HepG2 (cell line): ENCODE measurements at regions not wholly inside any gene's neighbourhood (a gene's known extent, or its start where the extent isn't known, plus 50 kb on each side); places are given as distances from the start of the nearest gene placed in this dataset.

Experiments
- ATAC-seq: fragments of 200-7000 bp; cut with Tn5 transposase; 3 replicates; pipeline ENCODE4 v1.9.1; 2020; ENCODE audit warnings: mild to moderate bottlenecking, moderate library complexity
- BruUV-seq: library from RNA; stranded (reverse); fragments of 400-500 nt; replicated peaks from 2 replicates; lab custom pipeline; 2021; lab: Mats Ljungman, UMichigan
- CTCF ChIA-PET: fragments of 300-600 bp; formaldehyde crosslinking; extraction: SDS; loops from one replicate; lab custom pipeline; 2021; ENCODE audit warnings: low total read pairs, inconsistent platforms, low intra/inter-chr PET ratio; lab: Yijun Ruan, JAX
- POLR2A ChIA-PET: fragments of 350-600 bp; sonication (Branson Sonifier 250); formaldehyde crosslinking; loops from one replicate; lab custom pipeline; 2020; ENCODE audit warnings: antibody characterized with exemption, inconsistent platforms; lab: Yijun Ruan, JAX
- DNase-seq: peaks from one replicate; pipeline ENCODE4 v3.0.0-alpha.2; 2015; ENCODE audit warnings: low spot score
- FAIRE-seq: peaks from 3 replicates; lab custom pipeline; 2011; peaks lifted over from hg19 to GRCh38; lab: Jason Lieb, UNC
- H2AFZ ChIP-seq: one replicate; pipeline ENCODE4 v1.6.1; 2011; ENCODE audit warnings: low read length, inconsistent platforms
- H3K27ac ChIP-seq: fragments of 300-600 bp; 3 replicates; pipeline ENCODE4 v1.8.0; 2011; ENCODE audit warnings: mixed run types, mild to moderate bottlenecking, mixed read lengths, low read length, inconsistent platforms; ENCODE audit not compliant: insufficient read depth; ENCODE audit errors: extremely low read length
- H3K27me3 ChIP-seq, 2 experiments: fragments of 200-600 bp in 1 of 2; 2 replicates in 1 of 2; 3 replicates in 1 of 2; pipeline versions ENCODE4 v1.6.0 to v1.8.0; 2011; ENCODE audit warnings: low read length in 2 of 2, mild to moderate bottlenecking in 2 of 2, moderate library complexity in 2 of 2, inconsistent platforms in 1 of 2; ENCODE audit not compliant: insufficient read depth in 2 of 2, control insufficient read depth in 1 of 2
- H3K36me3 ChIP-seq, 2 experiments: fragments of 200-600 bp in 1 of 2; replicated peaks in 1 of 2; 2 replicates in 1 of 2; 3 replicates in 1 of 2; pipeline versions ENCODE4 v1.5.1 to v1.8.0; 2011; ENCODE audit warnings: low read length in 2 of 2, inconsistent platforms in 1 of 2; ENCODE audit not compliant: insufficient read depth in 2 of 2, control insufficient read depth in 1 of 2
- H3K4me1 ChIP-seq: 2 replicates; pipeline ENCODE4 v1.5.1; 2012; ENCODE audit warnings: low read length, inconsistent platforms; ENCODE audit not compliant: insufficient read depth
- H3K4me2 ChIP-seq: 2 replicates; pipeline ENCODE4 v1.6.0; 2011; ENCODE audit warnings: low read depth, low read length, inconsistent platforms
- H3K4me3 ChIP-seq, 3 experiments: fragments of 200-600 bp in 1 of 3; sonication (generic), shearing (Covaris generic) in 1 of 3; replicated peaks in 1 of 3; 2 replicates each; pipeline ENCODE4 v1.5.1; 2011 to 2016; ENCODE audit warnings: low read length in 3 of 3, inconsistent platforms in 2 of 3, low read depth in 2 of 3, mild to moderate bottlenecking in 2 of 3, control low read depth in 1 of 3, mixed read lengths in 1 of 3; ENCODE audit not compliant: insufficient read depth in 1 of 3
- H3K79me2 ChIP-seq: one replicate; pipeline ENCODE4 v1.6.1; 2011; ENCODE audit warnings: low read length, inconsistent platforms; ENCODE audit not compliant: insufficient read depth
- H3K9ac ChIP-seq: 2 replicates; pipeline ENCODE4 v1.6.0; 2011; ENCODE audit warnings: mild to moderate bottlenecking, low read depth, low read length, inconsistent platforms; ENCODE audit not compliant: insufficient read depth
- H3K9me3 ChIP-seq: 2 replicates; pipeline ENCODE4 v1.5.1; 2012; ENCODE audit warnings: mild to moderate bottlenecking, low read length
- H4K20me1 ChIP-seq: 2 replicates; pipeline ENCODE4 v1.6.0; 2011; ENCODE audit warnings: inconsistent platforms, mild to moderate bottlenecking, low read length, moderate library complexity; ENCODE audit not compliant: insufficient read depth
- CEBPG ChIP-seq: IDR thresholded peaks from 2 replicates; pipeline ENCODE4 v1.6.1; 2016
- E2F1 ChIP-seq: sonication (generic); formaldehyde crosslinking; IDR thresholded peaks from 2 replicates; pipeline ENCODE4 v1.5.0; 2020; ENCODE audit warnings: missing genetic modification reagents
- EP300 ChIP-seq, 3 experiments: sonication (generic) in 1 of 3; formaldehyde crosslinking in 1 of 3; IDR thresholded peaks; 2 replicates each; pipeline versions ENCODE4 v1.5.1 to v1.6.1; 2011 to 2020; ENCODE audit warnings: low read depth in 2 of 3, low read length in 2 of 3, borderline replicate concordance in 1 of 3, improper control_type of control experiment in 1 of 3, mild to moderate bottlenecking in 1 of 3, missing genetic modification reagents in 1 of 3, moderate library complexity in 1 of 3
- FLYWCH1 ChIP-seq: sonication (generic); formaldehyde crosslinking; IDR thresholded peaks from 2 replicates; pipeline ENCODE4 v1.8.1; 2023; ENCODE audit warnings: mild to moderate bottlenecking, missing genetic modification reagents
- FOSL1 ChIP-seq: sonication (generic); formaldehyde crosslinking; IDR thresholded peaks from 2 replicates; pipeline ENCODE4 v1.9.0; 2021; ENCODE audit warnings: missing genetic modification reagents, borderline replicate concordance
- HCFC1 ChIP-seq: fragments of 150-350 bp; IDR thresholded peaks from 2 replicates; pipeline ENCODE4 v1.6.1; 2014; ENCODE audit warnings: low read depth, low read length
- HNF4G ChIP-seq, 2 experiments: sonication (generic) in 1 of 2; formaldehyde crosslinking in 1 of 2; IDR thresholded peaks; 2 replicates each; pipeline versions ENCODE4 v1.4.0 to v1.6.1; 2011 to 2020; ENCODE audit warnings: borderline replicate concordance in 2 of 2, low read depth in 2 of 2, mild to moderate bottlenecking in 2 of 2, low read length in 1 of 2, missing genetic modification reagents in 1 of 2, moderate library complexity in 1 of 2
- NFE2 ChIP-seq: sonication (generic); formaldehyde crosslinking; IDR thresholded peaks from 2 replicates; pipeline ENCODE4 v1.4.0; 2020; ENCODE audit warnings: missing genetic modification reagents
- NFKB2 ChIP-seq: sonication (generic); formaldehyde crosslinking; IDR thresholded peaks from 2 replicates; pipeline ENCODE4 v1.4.0; 2020; ENCODE audit warnings: missing genetic modification reagents, borderline replicate concordance
- RAD21 ChIP-seq: fragments of 450-650 bp; formaldehyde crosslinking; IDR thresholded peaks from 2 replicates; pipeline ENCODE4 v1.5.0; 2020; ENCODE audit warnings: mild to moderate bottlenecking
- SUZ12 ChIP-seq: fragments of 150-350 bp; IDR thresholded peaks from 2 replicates; pipeline ENCODE4 v1.6.1; 2014; ENCODE audit warnings: low read depth, low read length
- TFDP2 ChIP-seq: sonication (generic); formaldehyde crosslinking; IDR thresholded peaks from 2 replicates; pipeline ENCODE4 v1.4.0; 2020; ENCODE audit warnings: missing genetic modification reagents
- ZFP62 ChIP-seq: sonication (generic); formaldehyde crosslinking; IDR thresholded peaks from 2 replicates; pipeline ENCODE4 v1.4.0; 2020; ENCODE audit warnings: missing genetic modification reagents
- ZNF333 ChIP-seq: sonication (generic); formaldehyde crosslinking; IDR thresholded peaks from 2 replicates; pipeline ENCODE4 v1.4.0; 2020; ENCODE audit warnings: mild to moderate bottlenecking, missing genetic modification reagents, borderline replicate concordance
- WGBS: methylation state at CpG from one replicate; pipeline ENCODE4 v1.1.6; 2017; ENCODE audit warnings: low lambda C conversion rate; 5-methylcytosine and 5-hydroxymethylcytosine counted together
- in situ Hi-C: cut with HindIII; loops from 2 replicates; pipeline ENCODE4 v1.10.0; 2017; ENCODE audit warnings: low pct_unique_long_range_greater_than_20kb; ENCODE audit not compliant: extremely low pct_ligation_motif_present
- intact Hi-C: fragments of 100-400 bp; cut with micrococcal nuclease; formaldehyde crosslinking; loops from one replicate; pipeline ENCODE4 v1.10.0; 2022; ENCODE audit not compliant: unreplicated experiment
- TF ChIP-seq, protein P1 (sequence below): fragments of 450-650 bp; IDR thresholded peaks from 2 replicates; pipeline ENCODE4 v1.6.1; 2016

GRCh38 chr5:104928906-104929520, 1366.4 kb upstream of the NUDT12 start:
- POLR2A ChIA-PET = no interaction called here
- no TSS peak for BruUV-seq
- intact Hi-C loops = no loop called here
- Histone ChIP-seq H3K4me2 (no peak overlapping the region), H3K36me3 (no peaks in the 10 kb centered on the region), H3K79me2 (no peaks in the 10 kb centered on the region), H3K4me3 (no peak overlapping the region), H4K20me1 (no peaks in the 10 kb centered on the region), H3K4me1 (no peaks in the 10 kb centered on the region), H3K9ac (no peak overlapping the region), H3K9me3 (no peaks in the 10 kb centered on the region; the same call in 1 of the 2 replicates), H3K27me3 (no peaks in the 10 kb centered on the region), H2AFZ (no peak overlapping the region), H3K27ac (no peak overlapping the region)
- in situ Hi-C loops = no loop called here
- TF ChIP-seq HCFC1 (no peak), EP300 (IDR thresholded peaks at IDR 0.05; ENCODE audit: low read depth in 2 of 2, low read length in 2 of 2) (no peak), EP300 (CRISPR knock-in tag; IDR thresholded peaks at IDR 0.05; ENCODE audit: borderline replicate concordance) (no peak)
- CTCF ChIA-PET = no interaction called here
- ATAC-seq (no peak), FAIRE-seq (no peak), DNase-seq (no peak)
- WGBS = 60% methylated on average over 2 of the region's 36 CpGs

DNA sequence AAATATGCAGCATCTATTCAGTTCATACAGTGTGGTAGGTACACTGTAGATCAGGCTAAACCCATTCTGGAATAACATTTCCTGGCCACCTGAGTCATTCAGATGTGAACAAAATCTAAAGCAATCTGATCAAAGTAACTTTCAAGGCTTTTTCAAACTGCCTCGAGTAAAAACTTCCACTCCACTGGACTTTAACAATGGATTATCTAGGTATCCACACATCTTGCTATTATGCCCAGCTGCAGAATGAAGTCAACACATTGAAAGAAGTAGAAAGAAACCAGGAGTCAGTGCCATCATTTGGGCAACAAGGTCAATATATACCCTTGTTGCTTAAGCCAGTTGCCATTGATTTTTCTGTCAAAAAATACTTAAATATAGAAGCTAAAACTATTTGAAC, 1352.6 kb upstream of the NUDT12 start:
- Histone ChIP-seq H3K27me3 (no peaks in the 10 kb centered on the region), H3K4me1 (no peaks in the 10 kb centered on the region), H3K27ac (no peak overlapping the region), H3K36me3 (no peaks in the 10 kb centered on the region), H3K79me2 (no peaks in the 10 kb centered on the region), H3K4me3 (no peak overlapping the region), H2AFZ (no peak overlapping the region), H3K9ac (no peak overlapping the region), H3K9me3 (no peaks in the 10 kb centered on the region), H3K4me2 (no peak overlapping the region), H4K20me1 (no peaks in the 10 kb centered on the region)
- CTCF ChIA-PET = no interaction called here
- 13% methylated on average over 1 of the region's 1 CpG for WGBS
- FAIRE-seq (no peak), DNase-seq (no peak), ATAC-seq (no peak)
- in situ Hi-C loops (no loop called here), intact Hi-C loops (no loop called here)
- BruUV-seq = no TSS peak
- POLR2A ChIA-PET = no interaction called here
- TF ChIP-seq NFKB2 (CRISPR knock-in tag) (no peak), ZNF333 (CRISPR knock-in tag) (no peak), NFE2 (CRISPR knock-in tag) (no peak), E2F1 (CRISPR knock-in tag) (no peak), TFDP2 (CRISPR knock-in tag) (no peak), SUZ12 (no peak), FLYWCH1 (no peak), RAD21 (no peak), ZFP62 (no peak), FOSL1 (no peak), CEBPG (CRISPR knock-in tag) (no peak), HNF4G (IDR thresholded peaks at IDR 0.05; ENCODE audit: borderline replicate concordance, low read depth, low read length) (no peak), HNF4G (CRISPR knock-in tag; IDR thresholded peaks at IDR 0.05; ENCODE audit: borderline replicate concordance, low read depth) (no peak)
- TF ChIP-seq, protein P1, sequence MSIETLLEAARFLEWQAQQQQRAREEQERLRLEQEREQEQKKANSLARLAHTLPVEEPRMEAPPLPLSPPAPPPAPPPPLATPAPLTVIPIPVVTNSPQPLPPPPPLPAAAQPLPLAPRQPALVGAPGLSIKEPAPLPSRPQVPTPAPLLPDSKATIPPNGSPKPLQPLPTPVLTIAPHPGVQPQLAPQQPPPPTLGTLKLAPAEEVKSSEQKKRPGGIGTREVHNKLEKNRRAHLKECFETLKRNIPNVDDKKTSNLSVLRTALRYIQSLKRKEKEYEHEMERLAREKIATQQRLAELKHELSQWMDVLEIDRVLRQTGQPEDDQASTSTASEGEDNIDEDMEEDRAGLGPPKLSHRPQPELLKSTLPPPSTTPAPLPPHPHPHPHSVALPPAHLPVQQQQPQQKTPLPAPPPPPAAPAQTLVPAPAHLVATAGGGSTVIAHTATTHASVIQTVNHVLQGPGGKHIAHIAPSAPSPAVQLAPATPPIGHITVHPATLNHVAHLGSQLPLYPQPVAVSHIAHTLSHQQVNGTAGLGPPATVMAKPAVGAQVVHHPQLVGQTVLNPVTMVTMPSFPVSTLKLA = no peak
